ENCODE measurements at regions not wholly inside any gene's neighbourhood (a gene's known extent, or its start where the extent isn't known, plus 50 kb on each side); places are given as distances from the start of the nearest gene placed in this dataset.

DNA sequence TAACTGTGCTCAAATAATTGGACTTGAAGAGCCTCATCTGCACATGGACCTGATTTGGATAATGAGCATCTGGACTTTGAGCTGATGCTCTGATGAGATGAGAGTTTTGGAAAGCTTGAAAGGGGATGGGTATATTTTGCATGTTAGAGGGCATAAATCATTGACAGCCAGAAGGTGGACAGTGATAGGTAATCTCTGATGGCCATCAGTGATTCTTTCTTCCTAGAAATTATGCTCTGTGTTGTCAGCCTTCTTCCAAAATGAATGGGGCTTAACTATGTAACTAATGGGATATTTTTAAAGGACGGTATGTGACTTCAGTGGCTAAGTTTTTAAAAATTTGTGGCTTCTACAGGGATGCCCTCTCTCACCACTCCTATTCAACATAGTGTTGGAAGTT is 334.0 kb downstream of the PTTG2 start:
- TF ChIP-seq ZNF416 (CRISPR knock-in tag; IDR thresholded peaks at IDR 0.05) (no peak), NR3C1 (CRISPR knock-in tag; conservative IDR thresholded peaks at IDR 0.05; ENCODE audit: low read depth) (no peak), ZBTB21 (CRISPR knock-in tag; IDR thresholded peaks at IDR 0.05; ENCODE audit: borderline replicate concordance) (no peak), SOX15 (CRISPR knock-in tag; IDR thresholded peaks at IDR 0.05) (no peak), GTF2I (CRISPR knock-in tag; conservative IDR thresholded peaks at IDR 0.05) (no peak)
- TF ChIP-seq, protein P1, sequence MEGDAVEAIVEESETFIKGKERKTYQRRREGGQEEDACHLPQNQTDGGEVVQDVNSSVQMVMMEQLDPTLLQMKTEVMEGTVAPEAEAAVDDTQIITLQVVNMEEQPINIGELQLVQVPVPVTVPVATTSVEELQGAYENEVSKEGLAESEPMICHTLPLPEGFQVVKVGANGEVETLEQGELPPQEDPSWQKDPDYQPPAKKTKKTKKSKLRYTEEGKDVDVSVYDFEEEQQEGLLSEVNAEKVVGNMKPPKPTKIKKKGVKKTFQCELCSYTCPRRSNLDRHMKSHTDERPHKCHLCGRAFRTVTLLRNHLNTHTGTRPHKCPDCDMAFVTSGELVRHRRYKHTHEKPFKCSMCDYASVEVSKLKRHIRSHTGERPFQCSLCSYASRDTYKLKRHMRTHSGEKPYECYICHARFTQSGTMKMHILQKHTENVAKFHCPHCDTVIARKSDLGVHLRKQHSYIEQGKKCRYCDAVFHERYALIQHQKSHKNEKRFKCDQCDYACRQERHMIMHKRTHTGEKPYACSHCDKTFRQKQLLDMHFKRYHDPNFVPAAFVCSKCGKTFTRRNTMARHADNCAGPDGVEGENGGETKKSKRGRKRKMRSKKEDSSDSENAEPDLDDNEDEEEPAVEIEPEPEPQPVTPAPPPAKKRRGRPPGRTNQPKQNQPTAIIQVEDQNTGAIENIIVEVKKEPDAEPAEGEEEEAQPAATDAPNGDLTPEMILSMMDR (IDR thresholded peaks at IDR 0.05) = no peak
- TF ChIP-seq, protein P2, sequence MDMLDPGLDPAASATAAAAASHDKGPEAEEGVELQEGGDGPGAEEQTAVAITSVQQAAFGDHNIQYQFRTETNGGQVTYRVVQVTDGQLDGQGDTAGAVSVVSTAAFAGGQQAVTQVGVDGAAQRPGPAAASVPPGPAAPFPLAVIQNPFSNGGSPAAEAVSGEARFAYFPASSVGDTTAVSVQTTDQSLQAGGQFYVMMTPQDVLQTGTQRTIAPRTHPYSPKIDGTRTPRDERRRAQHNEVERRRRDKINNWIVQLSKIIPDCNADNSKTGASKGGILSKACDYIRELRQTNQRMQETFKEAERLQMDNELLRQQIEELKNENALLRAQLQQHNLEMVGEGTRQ (CRISPR knock-in tag; IDR thresholded peaks at IDR 0.05) = no peak
